Endothelial cell of umbilical vein (primary cell): ENCODE measurements at regions not wholly inside any gene's neighbourhood (a gene's known extent, or its start where the extent isn't known, plus 50 kb on each side); places are given as distances from the start of the nearest gene placed in this dataset.

Experiments
- BruUV-seq: library from RNA; stranded (reverse); fragments of 400-500 nt; replicated peaks from 2 replicates; lab custom pipeline; 2021; lab: Mats Ljungman, UMichigan
- CTCF ChIA-PET: fragments of 300-600, 350-600 bp; sonication (Branson Sonifier 250); formaldehyde crosslinking; loops from one replicate; lab custom pipeline; 2021; ENCODE audit warnings: antibody characterized with exemption, inconsistent platforms; lab: Charles Lee
- POLR2A ChIA-PET: fragments of 300-600, 350-600 bp; sonication (Branson Sonifier 250); formaldehyde crosslinking; loops from one replicate; lab custom pipeline; 2021; ENCODE audit warnings: antibody characterized with exemption, inconsistent platforms; lab: Charles Lee
- DNase-seq: peaks from one replicate; pipeline ENCODE4 v3.0.0-alpha.2; 2011; ENCODE audit warnings: low read depth, low spot score
- FAIRE-seq: peaks from 2 replicates; lab custom pipeline; 2011; peaks lifted over from hg19 to GRCh38; lab: Jason Lieb, UNC
- H2AFZ ChIP-seq: 2 replicates; pipeline ENCODE4 v1.6.0; 2012; ENCODE audit warnings: low read depth, low read length, control low read depth, inconsistent platforms
- H3K27ac ChIP-seq: 2 replicates; pipeline ENCODE4 v1.5.1; 2011; ENCODE audit warnings: low read depth, mild to moderate bottlenecking, control low read depth, low read length, moderate library complexity; ENCODE audit not compliant: insufficient read depth
- H3K27me3 ChIP-seq, 2 experiments: 2 replicates each; pipeline versions ENCODE4 v1.6.0 to v1.6.1; 2011; ENCODE audit warnings: low read length in 2 of 2, mixed read lengths in 1 of 2; ENCODE audit not compliant: control insufficient read depth in 2 of 2, insufficient read depth in 2 of 2
- H3K36me3 ChIP-seq, 2 experiments: 2 replicates in 1 of 2; 3 replicates in 1 of 2; pipeline ENCODE4 v1.5.1; 2011; ENCODE audit warnings: low read length in 2 of 2, mild to moderate bottlenecking in 1 of 2, moderate library complexity in 1 of 2; ENCODE audit not compliant: control insufficient read depth in 2 of 2, insufficient read depth in 2 of 2; ENCODE audit errors: extremely low read depth in 1 of 2
- H3K4me1 ChIP-seq: 3 replicates; pipeline ENCODE4 v1.5.1; 2011; ENCODE audit warnings: mild to moderate bottlenecking, low read length; ENCODE audit not compliant: control insufficient read depth, insufficient read depth; ENCODE audit errors: extremely low read depth
- H3K4me2 ChIP-seq: 2 replicates; pipeline ENCODE4 v1.6.1; 2011; ENCODE audit warnings: low read length, control low read depth, mixed read lengths; ENCODE audit not compliant: insufficient read depth
- H3K4me3 ChIP-seq, 3 experiments: fragments of 200-600 bp in 1 of 3; sonication (generic), shearing (Covaris generic) in 1 of 3; replicated peaks in 1 of 3; 2 replicates each; pipeline ENCODE4 v1.5.1; 2011 to 2016; ENCODE audit warnings: control low read depth in 3 of 3, low read length in 3 of 3, mild to moderate bottlenecking in 2 of 3, inconsistent platforms in 1 of 3, low read depth in 1 of 3, moderate library complexity in 1 of 3; ENCODE audit not compliant: insufficient read depth in 1 of 3
- H3K79me2 ChIP-seq: 2 replicates; pipeline ENCODE4 v1.6.0; 2012; ENCODE audit warnings: low read length, inconsistent platforms; ENCODE audit not compliant: control insufficient read depth, insufficient read depth
- H3K9ac ChIP-seq: replicated peaks from 2 replicates; pipeline ENCODE3; 2011; ENCODE audit warnings: low read length, control low read depth; ENCODE audit not compliant: insufficient read depth; ENCODE audit errors: extremely low read depth
- H3K9me1 ChIP-seq: replicated peaks from 3 replicates; pipeline ENCODE4 v1.6.0; 2011; ENCODE audit warnings: mild to moderate bottlenecking, low read length; ENCODE audit not compliant: control insufficient read depth, insufficient read depth; ENCODE audit errors: extremely low read depth
- H3K9me3 ChIP-seq: replicated peaks from 2 replicates; pipeline ENCODE4 v1.5.1; 2012; ENCODE audit warnings: low read length, inconsistent platforms; ENCODE audit not compliant: control insufficient read depth, insufficient read depth
- H4K20me1 ChIP-seq: replicated peaks from 2 replicates; pipeline ENCODE3; 2011; ENCODE audit warnings: mild to moderate bottlenecking, low read length; ENCODE audit not compliant: control insufficient read depth, insufficient read depth; ENCODE audit errors: extremely low read depth
- EZH2 ChIP-seq: IDR thresholded peaks from 2 replicates; pipeline ENCODE4 v1.6.1; 2012; ENCODE audit warnings: borderline replicate concordance, low read depth, mild to moderate bottlenecking, moderate library complexity, low read length, inconsistent platforms; ENCODE audit not compliant: severe bottlenecking
- FOS ChIP-seq: IDR thresholded peaks from 2 replicates; pipeline ENCODE4 v1.6.1; 2011; ENCODE audit warnings: mild to moderate bottlenecking, low read length, moderate library complexity, borderline replicate concordance; ENCODE audit not compliant: insufficient read depth
- GATA2 ChIP-seq: IDR thresholded peaks from 2 replicates; pipeline ENCODE4 v1.7.0; 2011; ENCODE audit warnings: low read depth, mild to moderate bottlenecking, moderate library complexity, mixed read lengths, low read length; ENCODE audit not compliant: insufficient read length, insufficient read depth
- JUN ChIP-seq: IDR thresholded peaks from 2 replicates; pipeline ENCODE4 v1.6.1; 2011; ENCODE audit warnings: borderline replicate concordance, low read depth; ENCODE audit not compliant: insufficient read length, insufficient read depth
- MYC ChIP-seq: IDR thresholded peaks from one replicate; pipeline ENCODE4 v1.6.1; 2011; ENCODE audit warnings: mild to moderate bottlenecking, low read depth, low read length
- POLR2A ChIP-seq: IDR thresholded peaks from 2 replicates; pipeline ENCODE4 v1.6.1; 2012; ENCODE audit warnings: low read depth, mild to moderate bottlenecking, control low read depth, low read length
- POLR2AphosphoS5 ChIP-seq: IDR thresholded peaks from 2 replicates; pipeline ENCODE4 v1.6.1; 2012; ENCODE audit warnings: low read depth, mild to moderate bottlenecking, control low read depth, low read length, moderate library complexity; ENCODE audit not compliant: insufficient read depth
- dilution Hi-C: fragments of 300-500 bp; cut with MboI; formaldehyde crosslinking; loops from one replicate; pipeline ENCODE4 v1.15.0; 2019; ENCODE audit warnings: low sequenced_read_pairs; ENCODE audit not compliant: extremely low pct_ligation_motif_present
- intact Hi-C: fragments of 100-400 bp; cut with micrococcal nuclease; formaldehyde crosslinking; loops from one replicate; pipeline ENCODE4 v1.10.0; 2022
- TF ChIP-seq, protein P1 (sequence below): IDR thresholded peaks from 2 replicates; pipeline ENCODE4 v1.6.1; 2011; ENCODE audit not compliant: insufficient read depth, insufficient read length
- TF ChIP-seq, protein P2 (sequence below), 2 donors: IDR thresholded peaks; 1 replicate in 1 of 2; 2 replicates in 1 of 2; pipeline ENCODE4 v1.5.1; 2011; ENCODE audit warnings: low read length in 2 of 2, mild to moderate bottlenecking in 2 of 2, moderate library complexity in 2 of 2, control low read depth in 1 of 2, inconsistent platforms in 1 of 2, low read depth in 1 of 2; ENCODE audit not compliant: insufficient read depth in 1 of 2; ENCODE audit errors: extremely low read depth in 1 of 2

DNA sequence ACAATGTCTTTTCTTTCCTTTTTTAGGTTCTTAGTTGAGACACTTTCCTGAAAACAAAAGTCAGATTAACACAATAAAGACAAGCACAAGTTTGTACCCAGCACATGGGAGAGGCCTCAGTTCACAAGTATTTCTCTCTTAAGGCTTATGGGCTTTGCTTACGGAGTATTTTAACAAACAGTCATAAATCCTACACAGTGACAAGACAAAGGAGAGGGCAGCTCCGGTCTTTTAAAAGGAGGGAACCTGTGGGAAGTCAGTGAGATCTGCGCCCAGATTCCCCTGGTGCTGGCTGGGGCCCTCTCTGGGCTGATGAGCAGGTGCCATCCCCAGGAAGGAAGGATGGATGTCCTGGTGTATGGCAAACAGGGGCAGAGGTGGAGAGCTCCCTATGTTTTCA, 398.6 kb downstream of the ACTR3B start:
- H3K27me3 ChIP-seq = no peaks in the 10 kb centered on the region
- H3K27ac ChIP-seq = no peak overlapping the region
- intact Hi-C loops = no loop called here
- no peaks in the 10 kb centered on the region for H3K4me1 ChIP-seq
- FAIRE-seq (no peak), DNase-seq (no peak)
- BruUV-seq = no TSS peak
- ChIA-PET CTCF (no interaction called here), POLR2A (no interaction called here)
- H3K9me3 ChIP-seq = peaks cover 2% of the 10 kb centered on the region
- no peak for TF ChIP-seq FOS
- no peak for TF ChIP-seq POLR2AphosphoS5
- no peak for TF ChIP-seq GATA2
- TF ChIP-seq JUN = no peak
- no peak for TF ChIP-seq POLR2A
- TF ChIP-seq, protein P1, sequence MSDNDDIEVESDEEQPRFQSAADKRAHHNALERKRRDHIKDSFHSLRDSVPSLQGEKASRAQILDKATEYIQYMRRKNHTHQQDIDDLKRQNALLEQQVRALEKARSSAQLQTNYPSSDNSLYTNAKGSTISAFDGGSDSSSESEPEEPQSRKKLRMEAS = no peak
- no peak for TF ChIP-seq MYC
- no peak for TF ChIP-seq EZH2
- TF ChIP-seq, protein P2, sequence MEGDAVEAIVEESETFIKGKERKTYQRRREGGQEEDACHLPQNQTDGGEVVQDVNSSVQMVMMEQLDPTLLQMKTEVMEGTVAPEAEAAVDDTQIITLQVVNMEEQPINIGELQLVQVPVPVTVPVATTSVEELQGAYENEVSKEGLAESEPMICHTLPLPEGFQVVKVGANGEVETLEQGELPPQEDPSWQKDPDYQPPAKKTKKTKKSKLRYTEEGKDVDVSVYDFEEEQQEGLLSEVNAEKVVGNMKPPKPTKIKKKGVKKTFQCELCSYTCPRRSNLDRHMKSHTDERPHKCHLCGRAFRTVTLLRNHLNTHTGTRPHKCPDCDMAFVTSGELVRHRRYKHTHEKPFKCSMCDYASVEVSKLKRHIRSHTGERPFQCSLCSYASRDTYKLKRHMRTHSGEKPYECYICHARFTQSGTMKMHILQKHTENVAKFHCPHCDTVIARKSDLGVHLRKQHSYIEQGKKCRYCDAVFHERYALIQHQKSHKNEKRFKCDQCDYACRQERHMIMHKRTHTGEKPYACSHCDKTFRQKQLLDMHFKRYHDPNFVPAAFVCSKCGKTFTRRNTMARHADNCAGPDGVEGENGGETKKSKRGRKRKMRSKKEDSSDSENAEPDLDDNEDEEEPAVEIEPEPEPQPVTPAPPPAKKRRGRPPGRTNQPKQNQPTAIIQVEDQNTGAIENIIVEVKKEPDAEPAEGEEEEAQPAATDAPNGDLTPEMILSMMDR (IDR thresholded peaks at IDR 0.05; ENCODE audit: extremely low read depth in 1 of 2, insufficient read depth in 1 of 2, low read depth in 1 of 2, low read length in 2 of 2) = no peak
- H3K79me2 ChIP-seq = no peaks in the 10 kb centered on the region
- no peaks in the 10 kb centered on the region for H3K9me1 ChIP-seq
- no peak overlapping the region for H3K4me3 ChIP-seq
- no peaks in the 10 kb centered on the region for H4K20me1 ChIP-seq
- dilution Hi-C loops = no loop called here
- H3K9ac ChIP-seq = no peak overlapping the region
- H2AFZ ChIP-seq = no peak overlapping the region
- no peaks in the 10 kb centered on the region for H3K36me3 ChIP-seq
- H3K4me2 ChIP-seq = no peak overlapping the region
